AG09319 (cell line): ENCODE measurements at regions not wholly inside any gene's neighbourhood (a gene's known extent, or its start where the extent isn't known, plus 50 kb on each side); places are given as distances from the start of the nearest gene placed in this dataset.

Source experiments
- DNase-seq: peaks from one replicate; pipeline ENCODE4 v3.0.0-alpha.2; 2010; ENCODE audit warnings: low read depth; ENCODE audit errors: extremely low read depth
- TF ChIP-seq, protein P1 (sequence below): IDR thresholded peaks from 2 replicates; pipeline ENCODE4 v1.5.1; 2011; ENCODE audit warnings: low read depth, mild to moderate bottlenecking, inconsistent platforms, low read length, moderate library complexity

DNA sequence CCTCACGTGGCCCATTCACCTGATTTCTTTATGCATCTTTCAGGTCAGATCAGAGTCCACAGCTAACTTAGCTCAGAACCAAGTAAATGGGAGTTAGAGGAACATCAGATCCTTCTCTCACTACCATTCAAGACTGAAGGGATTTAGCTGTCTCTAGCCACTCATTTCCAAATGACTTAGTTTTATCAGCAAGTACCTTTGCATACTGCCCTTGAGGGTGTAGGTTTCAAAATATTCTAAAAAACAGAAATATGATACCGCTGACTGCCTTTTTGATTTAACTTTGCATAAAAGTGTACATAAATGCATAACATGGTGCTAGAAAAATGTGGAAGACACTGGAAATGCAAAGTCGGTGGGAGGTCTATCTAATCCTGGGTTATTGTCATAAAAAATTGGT lies 500.6 kb upstream of the CHORDC1 start:
- TF ChIP-seq, protein P1, sequence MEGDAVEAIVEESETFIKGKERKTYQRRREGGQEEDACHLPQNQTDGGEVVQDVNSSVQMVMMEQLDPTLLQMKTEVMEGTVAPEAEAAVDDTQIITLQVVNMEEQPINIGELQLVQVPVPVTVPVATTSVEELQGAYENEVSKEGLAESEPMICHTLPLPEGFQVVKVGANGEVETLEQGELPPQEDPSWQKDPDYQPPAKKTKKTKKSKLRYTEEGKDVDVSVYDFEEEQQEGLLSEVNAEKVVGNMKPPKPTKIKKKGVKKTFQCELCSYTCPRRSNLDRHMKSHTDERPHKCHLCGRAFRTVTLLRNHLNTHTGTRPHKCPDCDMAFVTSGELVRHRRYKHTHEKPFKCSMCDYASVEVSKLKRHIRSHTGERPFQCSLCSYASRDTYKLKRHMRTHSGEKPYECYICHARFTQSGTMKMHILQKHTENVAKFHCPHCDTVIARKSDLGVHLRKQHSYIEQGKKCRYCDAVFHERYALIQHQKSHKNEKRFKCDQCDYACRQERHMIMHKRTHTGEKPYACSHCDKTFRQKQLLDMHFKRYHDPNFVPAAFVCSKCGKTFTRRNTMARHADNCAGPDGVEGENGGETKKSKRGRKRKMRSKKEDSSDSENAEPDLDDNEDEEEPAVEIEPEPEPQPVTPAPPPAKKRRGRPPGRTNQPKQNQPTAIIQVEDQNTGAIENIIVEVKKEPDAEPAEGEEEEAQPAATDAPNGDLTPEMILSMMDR = no peak
- DNase-seq = no peak

DNA sequence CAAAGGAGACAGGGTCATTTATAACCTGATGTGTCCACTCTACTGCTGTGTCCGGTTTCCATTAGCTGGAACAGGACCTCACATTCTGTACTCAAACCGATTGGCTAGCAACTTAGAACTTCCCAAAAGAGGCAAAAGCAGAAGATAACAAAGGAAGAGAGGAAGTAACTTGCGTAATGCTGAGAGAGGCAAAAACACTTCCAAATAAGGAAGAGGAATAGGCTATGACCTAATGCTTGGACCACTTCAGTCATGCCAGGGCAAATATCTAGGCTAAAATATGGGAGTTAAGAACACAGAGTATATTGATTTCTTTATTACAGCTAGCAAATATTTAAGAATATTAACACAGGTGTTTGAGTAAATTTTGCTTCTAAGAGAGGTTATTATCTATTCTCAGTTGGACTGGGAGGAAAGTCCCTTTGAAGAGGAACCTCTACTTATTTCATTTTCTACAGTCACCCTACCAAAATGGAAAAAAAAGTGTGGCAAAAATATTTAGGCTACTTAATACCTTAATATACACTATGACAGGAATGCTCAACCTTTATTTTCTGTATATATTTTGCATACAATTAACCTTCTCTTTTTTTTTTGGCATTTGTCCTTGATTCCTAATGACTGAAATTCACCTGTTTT lies 499.8 kb upstream of the CHORDC1 start:
- DNase-seq = no peak
- TF ChIP-seq, protein P1 = no peak

DNA sequence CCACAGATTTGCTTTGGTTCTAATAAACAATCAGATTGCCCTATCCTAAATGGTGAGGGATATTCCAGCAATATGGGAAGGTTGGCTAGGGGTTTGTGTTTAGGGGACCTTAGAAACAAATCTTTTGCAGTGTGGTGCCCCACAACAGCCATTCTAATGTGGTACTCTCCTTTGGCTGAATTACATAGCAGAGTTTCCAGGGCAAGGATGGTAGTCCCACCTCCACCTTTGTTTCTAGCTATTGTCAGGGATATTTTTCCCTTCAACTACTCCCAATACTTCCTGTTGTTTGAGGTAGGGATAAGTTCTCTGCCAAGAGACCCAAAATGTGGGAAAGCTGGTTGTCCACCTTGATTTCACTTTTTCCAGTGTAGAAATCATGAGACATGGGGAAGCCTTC lies 494.7 kb upstream of the CHORDC1 start:
- no peak for DNase-seq
- TF ChIP-seq, protein P1 = no peak

DNA sequence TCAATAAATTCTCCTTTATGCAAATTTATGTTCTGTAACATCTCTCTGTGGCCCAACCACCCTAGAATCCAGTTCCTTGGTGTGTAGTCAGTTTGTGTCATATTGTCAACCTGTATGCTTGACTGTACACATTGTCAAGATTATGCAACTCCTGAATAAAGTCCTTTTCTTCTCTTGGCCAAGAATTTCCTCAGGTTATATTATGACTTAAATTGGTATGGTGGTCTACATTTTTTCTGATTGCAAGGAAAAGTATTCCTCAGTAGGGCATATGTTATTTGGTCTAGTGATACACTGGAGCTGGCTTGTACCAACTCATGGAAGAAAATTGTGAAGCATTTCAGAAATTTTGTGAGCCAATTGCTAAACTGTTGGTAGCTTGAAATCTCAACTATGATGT lies 482.8 kb upstream of the CHORDC1 start:
- TF ChIP-seq, protein P1 = no peak
- no peak for DNase-seq

DNA sequence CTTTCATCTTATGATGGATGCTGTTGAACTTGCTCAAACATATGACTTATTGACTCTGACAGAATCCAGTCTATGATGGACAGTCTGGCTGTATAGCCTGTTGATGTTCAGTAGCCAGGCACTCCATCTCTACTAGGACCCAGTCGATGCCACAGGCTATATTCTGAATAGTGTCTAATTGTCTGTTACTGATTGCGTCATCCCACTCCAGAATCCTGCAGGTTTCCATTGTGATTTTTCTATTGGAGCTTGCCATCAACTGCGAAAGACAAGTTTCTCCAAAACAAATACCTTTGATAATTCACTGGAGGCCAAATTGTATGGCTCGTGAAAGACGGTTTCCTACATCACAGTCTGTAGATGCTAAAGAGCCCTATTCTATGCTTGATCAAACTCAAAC lies 481.7 kb upstream of the CHORDC1 start:
- DNase-seq = no peak
- TF ChIP-seq, protein P1 = no peak

DNA sequence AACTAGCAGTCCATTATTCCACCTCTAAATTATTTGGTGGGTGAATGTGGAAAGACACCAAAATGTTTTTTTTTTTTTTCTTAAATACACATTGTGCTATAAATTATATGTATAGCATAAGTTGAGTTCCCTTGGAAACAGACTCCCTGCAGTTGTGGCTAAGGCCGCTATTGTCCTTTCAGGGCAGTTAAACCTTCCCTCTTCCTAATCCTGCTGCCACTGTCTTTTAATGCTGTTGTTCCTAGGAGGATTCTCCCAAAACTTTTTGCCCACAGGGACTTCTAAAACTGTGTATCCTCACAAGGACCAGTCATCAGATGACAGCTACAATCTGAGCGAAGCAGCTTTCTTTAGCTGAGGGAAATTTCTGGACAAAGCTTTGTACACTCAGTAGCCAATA lies 478.9 kb upstream of the CHORDC1 start:
- TF ChIP-seq, protein P1 = no peak
- DNase-seq = no peak

DNA sequence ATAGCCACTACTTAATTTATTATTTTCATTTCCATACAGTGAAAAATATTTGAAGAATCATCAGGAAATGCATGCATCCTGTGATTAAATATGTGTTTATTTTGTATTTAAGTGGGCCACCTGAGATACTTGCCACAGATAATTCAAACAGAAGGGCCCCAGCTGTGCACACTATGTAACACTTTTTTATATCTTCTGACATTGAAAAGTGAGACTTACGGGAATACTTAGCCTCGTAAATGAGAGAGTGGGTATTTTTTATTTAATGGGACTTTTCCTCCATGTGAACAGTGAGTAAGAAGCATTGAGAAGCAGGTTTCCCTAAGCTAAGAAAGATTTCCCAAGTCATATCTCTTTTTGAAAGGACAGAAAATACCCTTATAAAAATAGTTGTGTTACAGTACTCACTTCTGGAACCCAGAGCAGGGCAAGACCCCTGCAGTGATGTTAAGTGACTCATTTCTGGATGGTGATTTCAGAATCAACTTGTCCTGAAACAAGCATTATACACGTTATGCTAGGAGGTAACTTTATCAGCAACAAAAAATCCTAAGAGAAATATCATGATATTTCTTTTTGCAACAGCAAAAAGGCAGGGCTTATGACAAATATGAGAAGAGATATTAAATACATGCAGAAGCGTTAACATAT lies 478.1 kb upstream of the CHORDC1 start:
- no peak for DNase-seq
- TF ChIP-seq, protein P1 = no peak
